GM23338 (cell line): ENCODE measurements at regions not wholly inside any gene's neighbourhood (a gene's known extent, or its start where the extent isn't known, plus 50 kb on each side); places are given as distances from the start of the nearest gene placed in this dataset.

ENCODE experiments used
- ATAC-seq: fragments of 200-7000 bp; cut with Tn5 transposase; 3 replicates; pipeline ENCODE4 v1.9.1; 2020
- DNase-seq: peaks from one replicate; pipeline ENCODE4 v3.0.0-alpha.2; 2015; ENCODE audit warnings: low spot score
- H2AFZ ChIP-seq: fragments of 200-600 bp; sonication (generic); 2 replicates; pipeline ENCODE4 v1.8.0; 2016; ENCODE audit warnings: antibody characterized with exemption, mild to moderate bottlenecking, moderate library complexity
- H3F3A ChIP-seq: fragments of 200-600 bp; sonication (generic); replicated peaks from 2 replicates; pipeline ENCODE4 v1.8.0; 2017; ENCODE audit warnings: antibody characterized with exemption, mixed run types, low read depth
- H3K27ac ChIP-seq: fragments of 200-600 bp; sonication (generic); 2 replicates; pipeline ENCODE4 v1.6.1; 2016; ENCODE audit warnings: low read depth
- H3K27me3 ChIP-seq: fragments of 200-600 bp; sonication (generic); 2 replicates; pipeline ENCODE4 v1.8.0; 2016; ENCODE audit warnings: mild to moderate bottlenecking, mixed run types, moderate library complexity; ENCODE audit not compliant: insufficient read depth
- H3K36me3 ChIP-seq: fragments of 200-600 bp; sonication (generic); 2 replicates; pipeline ENCODE4 v1.8.0; 2016; ENCODE audit warnings: mild to moderate bottlenecking; ENCODE audit not compliant: insufficient read depth
- H3K4me1 ChIP-seq: fragments of 200-600 bp; sonication (generic); 2 replicates; pipeline ENCODE4 v1.8.0; 2016; ENCODE audit warnings: mild to moderate bottlenecking, moderate library complexity; ENCODE audit not compliant: insufficient read depth
- H3K4me2 ChIP-seq: fragments of 200-600 bp; sonication (generic); 2 replicates; pipeline ENCODE4 v1.7.1; 2017; ENCODE audit warnings: mixed run types
- H3K4me3 ChIP-seq: fragments of 200-600 bp; sonication (generic); 2 replicates; pipeline ENCODE4 v1.6.1; 2016; ENCODE audit warnings: mixed run types
- H3K79me2 ChIP-seq: fragments of 200-600 bp; sonication (generic); replicated peaks from 2 replicates; pipeline ENCODE4 v1.8.0; 2017; ENCODE audit warnings: mild to moderate bottlenecking; ENCODE audit not compliant: insufficient read depth
- H3K9me2 ChIP-seq: fragments of 200-600 bp; sonication (generic); 2 replicates; pipeline ENCODE4 v1.8.0; 2017; ENCODE audit not compliant: insufficient read depth
- H4K20me1 ChIP-seq: fragments of 200-600 bp; sonication (generic); replicated peaks from 2 replicates; pipeline ENCODE4 v1.8.0; 2017; ENCODE audit warnings: mild to moderate bottlenecking; ENCODE audit not compliant: insufficient read depth
- H3K27ac Mint-ChIP-seq: 2 replicates; pipeline ENCODE4 v1.8.0; 2020; ENCODE audit warnings: inconsistent platforms, mild to moderate bottlenecking, moderate library complexity, mixed read lengths
- H3K27me3 Mint-ChIP-seq: 3 replicates; pipeline ENCODE4 v1.8.0; 2022; ENCODE audit warnings: low read depth, mild to moderate bottlenecking, moderate library complexity, mixed read lengths, inconsistent platforms; ENCODE audit not compliant: insufficient read depth, poor library complexity
- H3K36me3 Mint-ChIP-seq: 3 replicates; pipeline ENCODE4 v1.8.0; 2021; ENCODE audit warnings: low read depth, mild to moderate bottlenecking, inconsistent platforms, moderate library complexity, mixed read lengths
- H3K4me1 Mint-ChIP-seq: 3 replicates; pipeline ENCODE4 v1.8.0; 2020; ENCODE audit warnings: mild to moderate bottlenecking, inconsistent platforms, mixed read lengths
- H3K4me3 Mint-ChIP-seq: 3 replicates; pipeline ENCODE4 v1.8.0; 2021; ENCODE audit warnings: moderate library complexity, mild to moderate bottlenecking, inconsistent platforms, mixed read lengths
- H3K9me3 Mint-ChIP-seq: 3 replicates; pipeline ENCODE4 v1.8.0; 2020; ENCODE audit warnings: moderate library complexity, mild to moderate bottlenecking, inconsistent platforms, mixed read lengths
- CREB1 ChIP-seq: fragments of 250-450 bp; sonication (Bioruptor Pico); IDR thresholded peaks from 2 replicates; pipeline ENCODE4 v1.5.0; 2020; ENCODE audit warnings: low read depth, mild to moderate bottlenecking, moderate library complexity
- JUNB ChIP-seq: IDR thresholded peaks from one replicate; pipeline ENCODE4 v1.6.1; 2016; ENCODE audit warnings: antibody characterized with exemption; ENCODE audit not compliant: unreplicated experiment
- POLR2AphosphoS5 ChIP-seq: IDR thresholded peaks from 2 replicates; pipeline ENCODE4 v1.6.1; 2016; ENCODE audit warnings: antibody characterized with exemption, low read depth
- REST ChIP-seq: IDR thresholded peaks from one replicate; pipeline ENCODE4 v1.6.1; 2018; ENCODE audit warnings: antibody characterized with exemption; ENCODE audit not compliant: unreplicated experiment
- STAT1 ChIP-seq: IDR thresholded peaks from one replicate; pipeline ENCODE4 v1.6.1; 2016; ENCODE audit warnings: antibody characterized with exemption; ENCODE audit not compliant: unreplicated experiment
- ZNF114 ChIP-seq: fragments of 250-450 bp; sonication (Bioruptor Pico); IDR thresholded peaks from 2 replicates; pipeline ENCODE4 v1.5.0; 2020; ENCODE audit warnings: mild to moderate bottlenecking, moderate library complexity
- ZNF331 ChIP-seq: fragments of 250-450 bp; sonication (Bioruptor Pico); IDR thresholded peaks from 2 replicates; pipeline ENCODE4 v1.5.0; 2020; ENCODE audit warnings: low read depth, mild to moderate bottlenecking, moderate library complexity
- ZNF462 ChIP-seq: fragments of 250-450 bp; sonication (Bioruptor Pico); IDR thresholded peaks from 2 replicates; pipeline ENCODE4 v1.5.0; 2020; ENCODE audit warnings: mild to moderate bottlenecking, moderate library complexity
- TF ChIP-seq, protein P1 (sequence below), 2 experiments: fragments of 200-600 bp in 1 of 2; sonication (generic) in 1 of 2; conservative IDR thresholded peaks; 2 replicates each; pipeline versions ENCODE4 v1.5.1 to v1.6.1; 2016 to 2017; ENCODE audit warnings: antibody characterized with exemption in 2 of 2, low read depth in 2 of 2, mild to moderate bottlenecking in 2 of 2, moderate library complexity in 1 of 2
- TF ChIP-seq, protein P2 (sequence below): IDR thresholded peaks from 2 replicates; pipeline ENCODE4 v1.6.1; 2016; ENCODE audit warnings: antibody characterized with exemption

- no peak overlapping the region for H3K4me2 ChIP-seq
- H3K79me2 ChIP-seq: no peaks in the 10 kb centered on the region
- no peaks in the 10 kb centered on the region for H3F3A ChIP-seq
- H3K9me3 Mint-ChIP-seq: peaks cover 8% of the 10 kb centered on the region
- H3K27ac Mint-ChIP-seq: no peak overlapping the region
- TF ChIP-seq ZNF331 (CRISPR knock-in tag) (no peak), CREB1 (no peak), ZNF114 (CRISPR knock-in tag) (no peak), JUNB (no peak)
- H3K4me3 ChIP-seq: no peak overlapping the region
- no peaks in the 10 kb centered on the region for H3K4me1 Mint-ChIP-seq
- H3K4me3 Mint-ChIP-seq: no peak overlapping the region
- no peaks in the 10 kb centered on the region for H3K36me3 ChIP-seq
- no peaks in the 10 kb centered on the region for H4K20me1 ChIP-seq
- no peaks in the 10 kb centered on the region for H3K4me1 ChIP-seq
- ATAC-seq (no peak), DNase-seq (no peak)
- H3K9me2 ChIP-seq: no peaks in the 10 kb centered on the region
- H3K27me3 Mint-ChIP-seq: no peaks in the 10 kb centered on the region
- H2AFZ ChIP-seq: no peak overlapping the region
- no peak overlapping the region for H3K27ac ChIP-seq
- no peaks in the 10 kb centered on the region for H3K27me3 ChIP-seq
- no peaks in the 10 kb centered on the region for H3K36me3 Mint-ChIP-seq
These were observed 894.1 kb upstream of the AMELY start for GRCh38 chrY:7805624-7806023.

DNA sequence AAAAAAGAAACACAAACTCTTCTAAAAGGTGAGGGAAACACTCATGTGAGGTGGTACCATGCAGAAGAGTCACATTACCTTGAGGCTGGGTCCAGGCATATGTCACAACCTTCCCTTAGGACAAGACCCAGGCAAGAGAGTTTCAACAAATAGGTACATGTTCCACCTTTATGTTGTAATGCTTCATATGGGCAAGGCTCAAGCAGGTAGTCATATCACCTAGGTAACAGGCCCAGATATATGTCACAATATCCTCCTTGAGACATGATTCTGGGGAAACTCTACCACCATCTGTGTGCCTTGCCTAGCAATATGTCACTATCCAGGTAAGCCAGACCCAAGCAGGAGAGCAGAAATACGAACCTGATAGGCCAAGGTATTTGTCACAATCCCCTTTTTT, 892.2 kb upstream of the AMELY start:
- Histone ChIP-seq H3K27ac (no peak overlapping the region), H3K36me3 (no peaks in the 10 kb centered on the region), H3K9me2 (no peaks in the 10 kb centered on the region), H2AFZ (no peak overlapping the region), H4K20me1 (no peaks in the 10 kb centered on the region), H3K4me3 (no peak overlapping the region), H3K4me1 (no peaks in the 10 kb centered on the region), H3K4me2 (no peak overlapping the region), H3F3A (no peaks in the 10 kb centered on the region), H3K27me3 (no peaks in the 10 kb centered on the region), H3K79me2 (no peaks in the 10 kb centered on the region)
- H3K27me3 Mint-ChIP-seq: no peaks in the 10 kb centered on the region
- ATAC-seq (no peak), DNase-seq (no peak)
- no peaks in the 10 kb centered on the region for H3K4me1 Mint-ChIP-seq
- H3K4me3 Mint-ChIP-seq: no peak overlapping the region
- H3K27ac Mint-ChIP-seq: no peak overlapping the region
- H3K9me3 Mint-ChIP-seq: peaks cover 10% of the 10 kb centered on the region
- H3K36me3 Mint-ChIP-seq: no peaks in the 10 kb centered on the region; the same call in 2 of the 3 replicates
- TF ChIP-seq ZNF331 (CRISPR knock-in tag): no peak
- no peak for TF ChIP-seq REST
- TF ChIP-seq, protein P1, sequence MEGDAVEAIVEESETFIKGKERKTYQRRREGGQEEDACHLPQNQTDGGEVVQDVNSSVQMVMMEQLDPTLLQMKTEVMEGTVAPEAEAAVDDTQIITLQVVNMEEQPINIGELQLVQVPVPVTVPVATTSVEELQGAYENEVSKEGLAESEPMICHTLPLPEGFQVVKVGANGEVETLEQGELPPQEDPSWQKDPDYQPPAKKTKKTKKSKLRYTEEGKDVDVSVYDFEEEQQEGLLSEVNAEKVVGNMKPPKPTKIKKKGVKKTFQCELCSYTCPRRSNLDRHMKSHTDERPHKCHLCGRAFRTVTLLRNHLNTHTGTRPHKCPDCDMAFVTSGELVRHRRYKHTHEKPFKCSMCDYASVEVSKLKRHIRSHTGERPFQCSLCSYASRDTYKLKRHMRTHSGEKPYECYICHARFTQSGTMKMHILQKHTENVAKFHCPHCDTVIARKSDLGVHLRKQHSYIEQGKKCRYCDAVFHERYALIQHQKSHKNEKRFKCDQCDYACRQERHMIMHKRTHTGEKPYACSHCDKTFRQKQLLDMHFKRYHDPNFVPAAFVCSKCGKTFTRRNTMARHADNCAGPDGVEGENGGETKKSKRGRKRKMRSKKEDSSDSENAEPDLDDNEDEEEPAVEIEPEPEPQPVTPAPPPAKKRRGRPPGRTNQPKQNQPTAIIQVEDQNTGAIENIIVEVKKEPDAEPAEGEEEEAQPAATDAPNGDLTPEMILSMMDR (conservative IDR thresholded peaks at IDR 0.05; ENCODE audit: low read depth in 2 of 2): no peak
- no peak for TF ChIP-seq POLR2AphosphoS5
- TF ChIP-seq CREB1: no peak
- TF ChIP-seq ZNF462: no peak
- TF ChIP-seq ZNF114 (CRISPR knock-in tag): no peak
- TF ChIP-seq STAT1: no peak
- TF ChIP-seq, protein P2, sequence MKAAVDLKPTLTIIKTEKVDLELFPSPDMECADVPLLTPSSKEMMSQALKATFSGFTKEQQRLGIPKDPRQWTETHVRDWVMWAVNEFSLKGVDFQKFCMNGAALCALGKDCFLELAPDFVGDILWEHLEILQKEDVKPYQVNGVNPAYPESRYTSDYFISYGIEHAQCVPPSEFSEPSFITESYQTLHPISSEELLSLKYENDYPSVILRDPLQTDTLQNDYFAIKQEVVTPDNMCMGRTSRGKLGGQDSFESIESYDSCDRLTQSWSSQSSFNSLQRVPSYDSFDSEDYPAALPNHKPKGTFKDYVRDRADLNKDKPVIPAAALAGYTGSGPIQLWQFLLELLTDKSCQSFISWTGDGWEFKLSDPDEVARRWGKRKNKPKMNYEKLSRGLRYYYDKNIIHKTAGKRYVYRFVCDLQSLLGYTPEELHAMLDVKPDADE: no peak
- TF ChIP-seq JUNB: no peak
